Nephron progenitor cell (in vitro differentiated cells): ENCODE measurements at regions not wholly inside any gene's neighbourhood (a gene's known extent, or its start where the extent isn't known, plus 50 kb on each side); places are given as distances from the start of the nearest gene placed in this dataset.

Source experiments
- DNase-seq: peaks from one replicate; pipeline ENCODE4 v3.0.0; 2021
- H3K27ac Mint-ChIP-seq: 2 replicates; pipeline ENCODE4 v1.8.0; 2021; ENCODE audit warnings: mild to moderate bottlenecking, moderate library complexity, mixed read lengths
- H3K27me3 Mint-ChIP-seq: 2 replicates; pipeline ENCODE4 v1.8.0; 2021; ENCODE audit warnings: mild to moderate bottlenecking, low read depth, mixed read lengths; ENCODE audit not compliant: poor library complexity
- H3K36me3 Mint-ChIP-seq: 2 replicates; pipeline ENCODE4 v1.8.0; 2021; ENCODE audit warnings: low read depth, mixed read lengths
- H3K4me1 Mint-ChIP-seq: 2 replicates; pipeline ENCODE4 v1.8.0; 2021; ENCODE audit warnings: mixed read lengths
- H3K4me3 Mint-ChIP-seq: 2 replicates; pipeline ENCODE4 v1.8.0; 2021; ENCODE audit warnings: mild to moderate bottlenecking, moderate library complexity, mixed read lengths
- H3K9me3 Mint-ChIP-seq: 2 replicates; pipeline ENCODE4 v1.8.0; 2021; ENCODE audit warnings: mild to moderate bottlenecking, moderate library complexity, mixed read lengths
- TF ChIP-seq, protein P1 (sequence below): fragments of 200-600 bp; sonication (generic); IDR thresholded peaks from 2 replicates; pipeline ENCODE4 v1.5.0; 2021; ENCODE audit warnings: antibody characterized with exemption

DNA sequence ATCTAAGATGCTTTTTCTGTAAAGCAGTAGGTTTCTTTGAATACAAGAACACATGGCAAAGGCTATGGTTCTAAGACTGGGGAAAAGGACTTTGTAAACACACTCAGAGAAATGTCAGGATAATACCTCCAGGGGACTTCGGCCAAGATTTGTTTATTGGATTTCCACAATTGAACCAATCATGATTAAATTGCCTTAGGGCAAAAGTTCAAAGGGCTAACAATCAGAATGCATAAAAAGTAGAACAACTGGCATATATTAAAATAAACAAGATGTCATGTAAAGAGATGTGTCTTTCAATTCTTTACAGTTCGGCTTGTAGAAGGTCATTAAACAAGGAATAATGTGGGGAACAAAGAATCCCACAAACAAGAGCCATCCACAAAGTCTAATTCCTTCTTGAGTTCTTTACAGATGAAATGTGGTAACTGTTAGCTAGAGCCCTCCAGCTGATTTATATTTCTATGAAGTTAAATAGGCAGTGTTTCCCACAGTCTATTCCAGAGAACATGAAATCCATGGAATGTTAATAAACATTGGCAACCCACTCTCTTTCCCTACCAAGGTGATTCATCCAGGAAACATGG, 565.5 kb downstream of the ZNF608 start:
- DNase-seq = no peak
- Mint-ChIP-seq H3K4me1 (peaks cover 14% of the 10 kb centered on the region), H3K36me3 (peaks cover 7% of the 10 kb centered on the region), H3K27me3 (no peaks in the 10 kb centered on the region), H3K27ac (no peak overlapping the region), H3K4me3 (no peak overlapping the region), H3K9me3 (peaks cover 16% of the 10 kb centered on the region)
- TF ChIP-seq, protein P1, sequence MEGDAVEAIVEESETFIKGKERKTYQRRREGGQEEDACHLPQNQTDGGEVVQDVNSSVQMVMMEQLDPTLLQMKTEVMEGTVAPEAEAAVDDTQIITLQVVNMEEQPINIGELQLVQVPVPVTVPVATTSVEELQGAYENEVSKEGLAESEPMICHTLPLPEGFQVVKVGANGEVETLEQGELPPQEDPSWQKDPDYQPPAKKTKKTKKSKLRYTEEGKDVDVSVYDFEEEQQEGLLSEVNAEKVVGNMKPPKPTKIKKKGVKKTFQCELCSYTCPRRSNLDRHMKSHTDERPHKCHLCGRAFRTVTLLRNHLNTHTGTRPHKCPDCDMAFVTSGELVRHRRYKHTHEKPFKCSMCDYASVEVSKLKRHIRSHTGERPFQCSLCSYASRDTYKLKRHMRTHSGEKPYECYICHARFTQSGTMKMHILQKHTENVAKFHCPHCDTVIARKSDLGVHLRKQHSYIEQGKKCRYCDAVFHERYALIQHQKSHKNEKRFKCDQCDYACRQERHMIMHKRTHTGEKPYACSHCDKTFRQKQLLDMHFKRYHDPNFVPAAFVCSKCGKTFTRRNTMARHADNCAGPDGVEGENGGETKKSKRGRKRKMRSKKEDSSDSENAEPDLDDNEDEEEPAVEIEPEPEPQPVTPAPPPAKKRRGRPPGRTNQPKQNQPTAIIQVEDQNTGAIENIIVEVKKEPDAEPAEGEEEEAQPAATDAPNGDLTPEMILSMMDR = no peak

DNA sequence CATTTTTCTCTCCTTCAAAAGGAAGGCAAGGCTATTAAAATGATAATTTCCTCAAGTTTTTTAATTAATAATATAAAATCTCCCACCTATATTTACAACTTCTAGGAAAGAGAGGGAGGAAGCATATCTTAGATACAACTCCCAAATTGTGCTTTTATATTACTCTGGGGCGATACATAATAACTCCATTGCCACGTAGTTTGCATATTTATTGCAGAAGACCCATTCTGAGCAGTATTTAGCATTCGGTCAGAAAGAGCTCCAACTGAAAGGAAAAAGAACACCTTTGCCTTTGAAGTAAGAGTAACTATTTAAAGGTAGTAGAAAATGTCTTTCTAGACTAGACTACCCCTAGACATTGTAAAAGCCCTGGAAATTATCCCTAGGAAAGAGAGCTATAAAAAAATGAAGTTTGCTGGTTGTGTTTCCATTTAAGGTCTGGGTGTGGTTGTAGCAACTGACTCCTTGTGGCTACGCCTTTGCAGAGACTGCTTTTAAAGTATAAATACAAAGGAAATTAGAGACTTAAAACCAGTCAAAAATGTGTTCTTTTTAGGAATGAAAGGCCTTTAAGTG, 566.1 kb downstream of the ZNF608 start:
- Mint-ChIP-seq H3K36me3 (peaks cover 7% of the 10 kb centered on the region), H3K27ac (no peak overlapping the region), H3K4me1 (peaks cover 14% of the 10 kb centered on the region), H3K4me3 (no peak overlapping the region), H3K9me3 (peaks cover 18% of the 10 kb centered on the region), H3K27me3 (no peaks in the 10 kb centered on the region)
- DNase-seq = no peak
- TF ChIP-seq, protein P1 = no peak

GRCh38 chr5:124179819-124180218, 566.6 kb downstream of the ZNF608 start:
- H3K27ac Mint-ChIP-seq = no peak overlapping the region
- H3K4me3 Mint-ChIP-seq = no peak overlapping the region
- peaks cover 14% of the 10 kb centered on the region for H3K4me1 Mint-ChIP-seq
- DNase-seq = no peak
- H3K36me3 Mint-ChIP-seq = peaks cover 9% of the 10 kb centered on the region
- H3K27me3 Mint-ChIP-seq = no peaks in the 10 kb centered on the region
- TF ChIP-seq, protein P1 = no peak
- peaks cover 22% of the 10 kb centered on the region for H3K9me3 Mint-ChIP-seq

DNA sequence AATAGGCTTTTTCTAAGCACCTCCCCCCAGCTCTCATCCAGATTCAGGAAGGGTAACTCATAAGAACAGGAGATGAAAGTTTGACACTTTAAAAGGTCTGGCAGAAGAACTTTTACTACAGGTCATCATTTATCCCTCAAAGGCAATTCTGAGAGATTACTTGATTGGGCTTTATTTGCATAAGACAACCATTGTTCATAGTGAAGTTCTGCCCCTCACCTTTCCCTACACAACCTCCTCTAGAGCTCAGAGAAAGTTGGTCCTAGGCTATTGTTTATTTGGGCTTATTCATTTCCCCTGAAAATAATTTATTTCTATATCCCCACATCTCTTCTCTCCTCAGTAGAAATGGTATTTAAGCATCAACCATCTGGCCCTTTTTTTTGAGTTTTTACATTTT, 568.4 kb downstream of the ZNF608 start:
- Mint-ChIP-seq H3K36me3 (peaks cover 16% of the 10 kb centered on the region), H3K4me1 (peaks cover 14% of the 10 kb centered on the region), H3K9me3 (peaks cover 33% of the 10 kb centered on the region), H3K4me3 (no peak overlapping the region), H3K27me3 (no peaks in the 10 kb centered on the region), H3K27ac (no peak overlapping the region)
- no peak for DNase-seq
- TF ChIP-seq, protein P1 = no peak

- no peak for DNase-seq
- H3K27ac Mint-ChIP-seq = peak overlapping the region; percentile 13
Measured at GRCh38 chr5:124176692-124177091, 569.7 kb downstream of the ZNF608 start.

More at GRCh38 chr5:124176692-124177091, 569.7 kb downstream of the ZNF608 start:
- no peak overlapping the region for H3K4me3 Mint-ChIP-seq
- peaks cover 46% of the 10 kb centered on the region for H3K9me3 Mint-ChIP-seq
- TF ChIP-seq, protein P1 = no peak
- H3K36me3 Mint-ChIP-seq = peaks cover 23% of the 10 kb centered on the region
- no peaks in the 10 kb centered on the region for H3K27me3 Mint-ChIP-seq
- H3K4me1 Mint-ChIP-seq = peaks cover 14% of the 10 kb centered on the region
